Lung (tissue), 11 donors: ENCODE measurements at regions not wholly inside any gene's neighbourhood (a gene's known extent, or its start where the extent isn't known, plus 50 kb on each side); places are given as distances from the start of the nearest gene placed in this dataset.
"Not testable (repeated sequence)": the region's sequence is repeated elsewhere in the genome, so short reads cannot be mapped to it uniquely, and the experiment has no call there.

ENCODE experiments used
- ATAC-seq: fragments of 200-7000 bp; cut with Tn5 transposase; one replicate; pipeline ENCODE4 v1.9.1; 2020; ENCODE audit warnings: moderate number of reproducible peaks; ENCODE audit not compliant: insufficient read depth, low FRiP score
- DNase-seq, 3 donors: peaks; one replicate each; pipeline ENCODE4 v3.0.0-alpha.2; 2013 to 2017
- H3K27ac ChIP-seq, 2 donors: one replicate each; pipeline ENCODE4 v1.5.1; 2013; ENCODE audit warnings: mild to moderate bottlenecking in 2 of 2, moderate library complexity in 2 of 2, control low read depth in 1 of 2, inconsistent platforms in 1 of 2, low read depth in 1 of 2, low read length in 1 of 2
- H3K27me3 ChIP-seq, 3 donors: one replicate each; pipeline ENCODE4 v1.5.1; 2013; ENCODE audit warnings: low read length in 2 of 3; ENCODE audit not compliant: control insufficient read depth in 3 of 3, insufficient read depth in 3 of 3
- H3K36me3 ChIP-seq, 4 donors: one replicate each; pipeline ENCODE4 v1.5.1; 2013; ENCODE audit warnings: low read length in 4 of 4, mild to moderate bottlenecking in 1 of 4, moderate library complexity in 1 of 4; ENCODE audit not compliant: control insufficient read depth in 4 of 4, insufficient read depth in 4 of 4
- H3K4me1 ChIP-seq, 5 donors: one replicate each; pipeline ENCODE4 v1.5.1; 2013; ENCODE audit warnings: low read length in 5 of 5, mild to moderate bottlenecking in 2 of 5, moderate library complexity in 1 of 5; ENCODE audit not compliant: control insufficient read depth in 5 of 5, insufficient read depth in 5 of 5
- H3K4me3 ChIP-seq: one replicate; pipeline ENCODE4 v1.5.1; 2013; ENCODE audit warnings: mild to moderate bottlenecking, control low read depth, moderate library complexity
- H3K9ac ChIP-seq, 2 donors: one replicate each; pipeline ENCODE4 v1.5.1; 2013; ENCODE audit warnings: low read length in 2 of 2, control low read depth in 1 of 2; ENCODE audit not compliant: insufficient read depth in 1 of 2
- H3K9me3 ChIP-seq, 4 donors: one replicate each; pipeline ENCODE4 v1.5.1; 2013; ENCODE audit warnings: low read length in 3 of 4, mild to moderate bottlenecking in 1 of 4, moderate library complexity in 1 of 4; ENCODE audit not compliant: control insufficient read depth in 4 of 4, insufficient read depth in 3 of 4
- WGBS, 2 donors: extraction: QIAGEN DNeasy Blood & Tissue Kit; methylation state at CpG; one replicate each; pipeline ENCODE4 v1.1.7; 2013; 5-methylcytosine and 5-hydroxymethylcytosine counted together
- TF ChIP-seq, protein P1 (sequence below): IDR thresholded peaks from 2 replicates; pipeline ENCODE4 v1.5.1; 2012; ENCODE audit warnings: mild to moderate bottlenecking; ENCODE audit errors: control extremely low read depth, extremely low read depth
- donor health status: control.
- donor health status: control.
- donor health status: Bipolar disorder and iron deficiency.
- donor health status: healthy.
- donor health status: DM: yes; HTN: yes; CAD: no.

DNA sequence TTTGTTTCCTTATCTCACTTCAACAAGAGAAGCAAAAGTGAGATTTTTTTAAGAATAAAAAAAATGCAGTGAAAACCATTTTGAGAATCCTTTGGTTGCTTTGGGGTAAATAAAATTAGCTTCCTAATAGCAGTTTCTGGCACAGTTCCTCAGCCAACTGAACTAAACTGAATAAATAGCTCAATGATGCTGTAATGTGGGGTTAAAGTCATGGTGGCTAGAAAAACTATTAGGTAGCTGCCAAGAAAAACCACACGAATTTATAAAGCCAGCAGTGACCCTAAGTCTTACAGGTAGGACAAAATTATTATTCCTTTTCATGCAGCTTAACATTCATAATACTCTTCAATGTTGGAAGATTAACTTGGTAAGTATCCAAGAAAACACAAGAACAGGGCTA lies 142.4 kb downstream of the APIP start:
- peaks cover 0 to 2% (median 0%) of the 10 kb centered on the region in 4 donors for H3K9me3 ChIP-seq
- no peaks in the 10 kb centered on the region for H3K27me3 ChIP-seq
- DNase-seq (peak in 2 of 3 donors; percentile 16 to 44), ATAC-seq (no peak)
- no peak overlapping the region for H3K4me3 ChIP-seq
- H3K36me3 ChIP-seq, result no peaks in the 10 kb centered on the region
- H3K27ac ChIP-seq, result no peak overlapping the region
- H3K9ac ChIP-seq, result no peak overlapping the region
- TF ChIP-seq, protein P1, sequence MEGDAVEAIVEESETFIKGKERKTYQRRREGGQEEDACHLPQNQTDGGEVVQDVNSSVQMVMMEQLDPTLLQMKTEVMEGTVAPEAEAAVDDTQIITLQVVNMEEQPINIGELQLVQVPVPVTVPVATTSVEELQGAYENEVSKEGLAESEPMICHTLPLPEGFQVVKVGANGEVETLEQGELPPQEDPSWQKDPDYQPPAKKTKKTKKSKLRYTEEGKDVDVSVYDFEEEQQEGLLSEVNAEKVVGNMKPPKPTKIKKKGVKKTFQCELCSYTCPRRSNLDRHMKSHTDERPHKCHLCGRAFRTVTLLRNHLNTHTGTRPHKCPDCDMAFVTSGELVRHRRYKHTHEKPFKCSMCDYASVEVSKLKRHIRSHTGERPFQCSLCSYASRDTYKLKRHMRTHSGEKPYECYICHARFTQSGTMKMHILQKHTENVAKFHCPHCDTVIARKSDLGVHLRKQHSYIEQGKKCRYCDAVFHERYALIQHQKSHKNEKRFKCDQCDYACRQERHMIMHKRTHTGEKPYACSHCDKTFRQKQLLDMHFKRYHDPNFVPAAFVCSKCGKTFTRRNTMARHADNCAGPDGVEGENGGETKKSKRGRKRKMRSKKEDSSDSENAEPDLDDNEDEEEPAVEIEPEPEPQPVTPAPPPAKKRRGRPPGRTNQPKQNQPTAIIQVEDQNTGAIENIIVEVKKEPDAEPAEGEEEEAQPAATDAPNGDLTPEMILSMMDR, result no peak
- peaks cover 0 to 2% (median 0%) of the 10 kb centered on the region in 5 donors for H3K4me1 ChIP-seq
- WGBS, 2 donors, result 19 to 59% methylated on average over 1 of the region's 1 CpG

DNA sequence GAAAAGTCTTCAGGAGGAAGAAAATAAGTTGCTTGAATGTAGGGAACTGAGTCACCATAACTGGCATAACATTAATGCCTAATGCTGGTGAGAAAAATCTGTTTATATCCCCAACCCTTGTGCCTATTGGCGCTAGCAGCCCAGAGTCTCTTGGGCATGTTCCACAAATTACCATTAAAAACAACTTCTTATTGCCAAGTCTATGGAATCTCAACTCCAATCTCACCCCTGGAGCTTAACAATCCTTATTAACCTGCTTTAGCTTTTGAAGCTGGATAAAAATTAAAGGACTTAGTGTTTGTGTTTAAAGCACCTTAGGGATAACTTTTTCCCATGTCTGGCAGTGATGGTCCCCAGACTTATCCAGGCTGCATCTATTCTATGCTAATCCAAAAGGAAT lies 143.0 kb downstream of the APIP start:
- H3K4me3 ChIP-seq, result no peak overlapping the region
- peaks cover 0 to 2% (median 0%) of the 10 kb centered on the region in 5 donors for H3K4me1 ChIP-seq
- no peaks in the 10 kb centered on the region for H3K36me3 ChIP-seq
- peaks cover 0 to 2% (median 0%) of the 10 kb centered on the region in 4 donors for H3K9me3 ChIP-seq
- TF ChIP-seq, protein P1, result no peak
- H3K9ac ChIP-seq, result no peak overlapping the region
- no peak for DNase-seq
- WGBS, 2 donors, result 0 to 89% methylated on average over 1 of the region's 1 CpG
- H3K27ac ChIP-seq, result no peak overlapping the region
- no peak for ATAC-seq
- H3K27me3 ChIP-seq, result no peaks in the 10 kb centered on the region

DNA sequence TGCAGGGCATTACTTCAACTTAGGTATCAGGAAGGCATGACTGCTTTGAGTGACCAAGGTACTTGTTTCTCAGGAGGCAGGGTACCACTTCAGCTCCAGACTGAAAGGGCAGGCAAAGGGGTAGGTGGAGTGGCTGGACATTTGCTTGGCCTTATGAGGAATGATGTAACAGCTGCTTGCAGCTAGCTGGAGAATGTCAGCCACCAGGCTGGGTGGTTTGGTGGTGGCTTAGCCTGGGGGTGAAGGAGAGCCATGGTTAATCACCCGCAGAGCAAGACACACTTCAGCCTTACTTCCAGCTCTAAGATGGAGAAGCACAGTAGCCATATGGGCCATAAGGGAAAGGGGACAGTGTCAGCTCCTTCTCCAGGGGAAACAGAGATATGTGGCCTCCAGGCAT lies 146.1 kb downstream of the APIP start:
- ATAC-seq (no peak), DNase-seq (no peak)
- Histone ChIP-seq H3K4me1 (peaks cover 0 to 2% (median 0%) of the 10 kb centered on the region in 5 donors), H3K27ac (no peak overlapping the region), H3K4me3 (no peak overlapping the region), H3K9me3 (peaks cover 0 to 2% (median 0%) of the 10 kb centered on the region in 4 donors), H3K9ac (no peak overlapping the region), H3K27me3 (no peaks in the 10 kb centered on the region), H3K36me3 (no peaks in the 10 kb centered on the region)
- TF ChIP-seq, protein P1, result no peak
- 97 to 100% methylated on average over 1 of the region's 1 CpG for WGBS, 2 donors

DNA sequence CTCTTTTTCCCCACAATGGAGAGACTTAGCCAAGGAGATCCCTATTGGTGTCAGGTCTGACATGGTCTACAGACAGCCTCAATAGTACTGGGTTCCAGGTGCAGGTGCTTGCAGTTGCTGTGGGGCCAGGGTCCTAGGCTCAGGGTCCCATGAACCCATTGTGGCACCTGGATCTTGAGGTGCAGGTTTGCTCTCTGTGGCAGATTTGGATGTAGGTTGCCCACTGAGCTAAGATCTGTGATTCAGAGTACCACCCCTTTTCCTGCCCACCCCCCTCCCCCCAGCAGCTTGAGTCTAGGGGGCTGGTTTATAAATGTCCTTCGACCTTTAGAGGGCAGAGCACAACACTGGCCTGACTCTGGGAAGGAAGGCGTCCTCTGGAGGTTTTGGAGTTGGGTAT lies 147.0 kb downstream of the APIP start:
- ATAC-seq (no peak), DNase-seq (no peak)
- TF ChIP-seq, protein P1, result no peak
- H3K9ac ChIP-seq, result no peak overlapping the region
- H3K27ac ChIP-seq, result no peak overlapping the region
- 52 to 88% methylated on average over 2 of the region's 2 CpGs for WGBS, 2 donors
- H3K9me3 ChIP-seq, result peaks cover 0 to 2% (median 0%) of the 10 kb centered on the region in 4 donors
- H3K27me3 ChIP-seq, result no peaks in the 10 kb centered on the region
- H3K36me3 ChIP-seq, result no peaks in the 10 kb centered on the region
- peaks cover 0 to 2% (median 0%) of the 10 kb centered on the region in 5 donors for H3K4me1 ChIP-seq
- no peak overlapping the region for H3K4me3 ChIP-seq

DNA sequence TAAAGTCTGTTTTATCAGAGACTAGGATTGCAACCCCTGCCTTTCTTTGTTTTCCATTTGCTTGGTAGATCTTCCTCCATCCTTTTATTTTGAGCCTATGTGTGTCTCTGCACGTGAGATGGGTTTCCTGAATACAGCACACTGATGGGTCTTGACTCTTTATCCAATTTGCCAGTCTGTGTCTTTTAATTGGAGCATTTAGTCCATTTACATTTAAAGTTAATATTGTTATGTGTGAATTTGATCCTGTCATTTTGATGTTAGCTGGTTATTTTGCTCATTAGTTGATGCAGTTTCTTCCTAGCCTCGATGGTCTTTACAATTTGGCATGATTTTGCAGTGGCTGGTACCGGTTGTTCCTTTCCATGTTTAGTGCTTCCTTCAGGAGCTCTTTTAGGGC lies 141.7 kb downstream of the EHF start:
- not testable (repeated sequence) for ATAC-seq, H3K4me1 ChIP-seq, DNase-seq, H3K9me3 ChIP-seq, H3K36me3 ChIP-seq, H3K9ac ChIP-seq, H3K4me3 ChIP-seq, H3K27me3 ChIP-seq, H3K27ac ChIP-seq
- WGBS, 2 donors, result no CpG with 5 or more reads among the region's 3 CpGs
